ENCODE measurements at regions not wholly inside any gene's neighbourhood (a gene's known extent, or its start where the extent isn't known, plus 50 kb on each side); places are given as distances from the start of the nearest gene placed in this dataset.

DNA sequence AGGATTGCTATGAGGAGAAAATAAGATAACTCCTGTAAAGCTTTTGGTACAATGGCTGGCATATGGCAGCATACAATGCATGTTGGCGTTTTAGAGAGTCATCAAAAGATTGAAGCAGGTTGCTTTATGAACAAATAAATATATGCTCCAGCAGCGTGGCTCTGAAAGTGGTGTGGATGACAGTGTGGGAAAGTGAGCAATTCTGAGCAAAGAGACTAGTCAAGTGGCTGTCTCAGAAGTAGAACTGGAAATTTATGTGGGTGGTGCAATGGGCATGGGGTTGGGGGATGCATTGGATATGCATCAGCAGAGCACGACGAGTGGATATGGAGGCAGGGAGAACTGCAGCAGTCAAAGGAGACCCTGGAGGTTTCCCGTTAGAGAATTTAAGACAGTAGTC, 66.2 kb upstream of the PHACTR2 start:
- Mint-ChIP-seq H3K36me3 (ENCODE audit: low read depth) (no peaks in the 10 kb centered on the region), H3K27ac (no peak overlapping the region), H3K27me3 (ENCODE audit: insufficient read depth) (no peaks in the 10 kb centered on the region), H3K9me3 (no peaks in the 10 kb centered on the region), H3K4me1 (peaks cover 36% of the 10 kb centered on the region), H3K4me3 (no peak overlapping the region)
- no peak for DNase-seq
- no peak overlapping the region for H3K27ac ChIP-seq (ENCODE audit: low read depth, low read length)
- TF ChIP-seq, protein P1, sequence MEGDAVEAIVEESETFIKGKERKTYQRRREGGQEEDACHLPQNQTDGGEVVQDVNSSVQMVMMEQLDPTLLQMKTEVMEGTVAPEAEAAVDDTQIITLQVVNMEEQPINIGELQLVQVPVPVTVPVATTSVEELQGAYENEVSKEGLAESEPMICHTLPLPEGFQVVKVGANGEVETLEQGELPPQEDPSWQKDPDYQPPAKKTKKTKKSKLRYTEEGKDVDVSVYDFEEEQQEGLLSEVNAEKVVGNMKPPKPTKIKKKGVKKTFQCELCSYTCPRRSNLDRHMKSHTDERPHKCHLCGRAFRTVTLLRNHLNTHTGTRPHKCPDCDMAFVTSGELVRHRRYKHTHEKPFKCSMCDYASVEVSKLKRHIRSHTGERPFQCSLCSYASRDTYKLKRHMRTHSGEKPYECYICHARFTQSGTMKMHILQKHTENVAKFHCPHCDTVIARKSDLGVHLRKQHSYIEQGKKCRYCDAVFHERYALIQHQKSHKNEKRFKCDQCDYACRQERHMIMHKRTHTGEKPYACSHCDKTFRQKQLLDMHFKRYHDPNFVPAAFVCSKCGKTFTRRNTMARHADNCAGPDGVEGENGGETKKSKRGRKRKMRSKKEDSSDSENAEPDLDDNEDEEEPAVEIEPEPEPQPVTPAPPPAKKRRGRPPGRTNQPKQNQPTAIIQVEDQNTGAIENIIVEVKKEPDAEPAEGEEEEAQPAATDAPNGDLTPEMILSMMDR (conservative IDR thresholded peaks at IDR 0.05) = no peak
- H3K9ac ChIP-seq (ENCODE audit: extremely low read depth, low read length, poor library complexity, severe bottlenecking) = no peak overlapping the region
- no peaks in the 10 kb centered on the region for H3K36me3 ChIP-seq (ENCODE audit: control insufficient read depth, insufficient read depth, low read length)
- H3K4me1 ChIP-seq (ENCODE audit: control insufficient read depth, insufficient read depth, low read length) = peaks cover 7% of the 10 kb centered on the region
- no peak overlapping the region for H3K4me3 ChIP-seq (ENCODE audit: low read length)
- H3K27me3 ChIP-seq (ENCODE audit: control insufficient read depth, insufficient read depth, low read length, poor library complexity, severe bottlenecking) = no peaks in the 10 kb centered on the region
- no peaks in the 10 kb centered on the region for H3K9me3 ChIP-seq (ENCODE audit: control insufficient read depth, low read length)
- WGBS, 2 experiments (ENCODE audit: insufficient coverage in 1 of 2, insufficient read length in 1 of 2) = 92 to 97% methylated on average over 5 of the region's 5 CpGs

DNA sequence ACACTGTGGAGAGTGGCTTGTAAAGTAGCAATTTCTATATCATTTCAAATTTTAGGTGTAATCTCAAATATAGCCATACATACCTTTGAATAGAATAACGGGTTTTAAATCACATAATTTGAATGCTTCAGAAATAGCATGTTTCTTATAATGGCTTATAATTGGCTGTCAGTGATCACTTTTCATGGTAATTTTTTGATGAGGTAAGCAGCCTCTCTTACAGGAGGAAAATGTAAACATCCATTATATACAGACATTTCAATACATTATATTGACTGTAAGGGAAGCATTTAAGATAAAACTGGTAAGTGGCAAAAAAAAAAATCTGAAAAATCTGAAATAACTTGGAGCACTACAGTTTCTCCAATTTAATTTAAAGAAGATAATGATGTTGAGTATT, 67.8 kb upstream of the PHACTR2 start:
- Histone ChIP-seq H3K9me3 (ENCODE audit: control insufficient read depth, low read length) (no peaks in the 10 kb centered on the region), H3K4me1 (ENCODE audit: control insufficient read depth, insufficient read depth, low read length) (peaks cover 7% of the 10 kb centered on the region), H3K27me3 (ENCODE audit: control insufficient read depth, insufficient read depth, low read length, poor library complexity, severe bottlenecking) (no peaks in the 10 kb centered on the region), H3K36me3 (ENCODE audit: control insufficient read depth, insufficient read depth, low read length) (no peaks in the 10 kb centered on the region), H3K27ac (ENCODE audit: low read depth, low read length) (no peak overlapping the region), H3K9ac (ENCODE audit: extremely low read depth, low read length, poor library complexity, severe bottlenecking) (no peak overlapping the region), H3K4me3 (ENCODE audit: low read length) (no peak overlapping the region)
- H3K4me3 Mint-ChIP-seq = no peak overlapping the region
- no peak for DNase-seq
- H3K36me3 Mint-ChIP-seq (ENCODE audit: low read depth) = no peaks in the 10 kb centered on the region
- 91% methylated on average over 1 of the region's 1 CpG; no CpG with 5 or more reads in 1 of the 2 experiments for WGBS, 2 experiments (ENCODE audit: insufficient coverage in 1 of 2, insufficient read length in 1 of 2)
- H3K9me3 Mint-ChIP-seq = no peaks in the 10 kb centered on the region
- TF ChIP-seq, protein P1 (conservative IDR thresholded peaks at IDR 0.05) = no peak
- no peaks in the 10 kb centered on the region for H3K27me3 Mint-ChIP-seq (ENCODE audit: insufficient read depth)
- H3K27ac Mint-ChIP-seq = no peak overlapping the region
- H3K4me1 Mint-ChIP-seq = peaks cover 33% of the 10 kb centered on the region

DNA sequence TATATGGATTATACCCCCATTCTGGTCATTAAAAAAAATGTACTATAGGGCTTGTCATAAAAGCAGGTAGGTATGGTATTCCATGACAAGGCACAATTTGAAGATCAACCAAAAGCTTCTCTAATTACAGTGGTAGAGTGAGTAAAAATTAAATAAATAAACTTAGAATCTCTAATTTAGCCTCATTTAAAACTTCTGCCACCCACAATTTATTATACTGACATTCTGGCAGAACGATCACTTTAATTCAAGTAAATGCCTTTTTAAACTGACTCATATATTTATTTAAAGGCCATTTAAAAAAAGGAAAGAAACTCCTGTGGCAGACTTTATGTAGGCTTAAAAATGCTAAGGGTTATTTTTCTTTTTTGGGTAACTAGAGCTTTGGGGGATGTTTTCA, 68.3 kb upstream of the PHACTR2 start:
- Histone ChIP-seq H3K27me3 (ENCODE audit: control insufficient read depth, insufficient read depth, low read length, poor library complexity, severe bottlenecking) (no peaks in the 10 kb centered on the region), H3K4me3 (ENCODE audit: low read length) (no peak overlapping the region), H3K36me3 (ENCODE audit: control insufficient read depth, insufficient read depth, low read length) (no peaks in the 10 kb centered on the region), H3K27ac (ENCODE audit: low read depth, low read length) (no peak overlapping the region), H3K4me1 (ENCODE audit: control insufficient read depth, insufficient read depth, low read length) (peaks cover 7% of the 10 kb centered on the region), H3K9ac (ENCODE audit: extremely low read depth, low read length, poor library complexity, severe bottlenecking) (no peak overlapping the region), H3K9me3 (ENCODE audit: control insufficient read depth, low read length) (no peaks in the 10 kb centered on the region)
- WGBS, 2 experiments (ENCODE audit: insufficient coverage in 1 of 2, insufficient read length in 1 of 2) = 100% methylated on average over 1 of the region's 1 CpG; no CpG with 5 or more reads in 1 of the 2 experiments
- no peaks in the 10 kb centered on the region for H3K27me3 Mint-ChIP-seq (ENCODE audit: insufficient read depth)
- no peaks in the 10 kb centered on the region for H3K36me3 Mint-ChIP-seq (ENCODE audit: low read depth)
- H3K27ac Mint-ChIP-seq = no peak overlapping the region
- no peak for DNase-seq
- peaks cover 33% of the 10 kb centered on the region for H3K4me1 Mint-ChIP-seq
- TF ChIP-seq, protein P1 (conservative IDR thresholded peaks at IDR 0.05) = no peak
- H3K9me3 Mint-ChIP-seq = no peaks in the 10 kb centered on the region
- H3K4me3 Mint-ChIP-seq = no peak overlapping the region
